ENCODE measurements at regions not wholly inside any gene's neighbourhood (a gene's known extent, or its start where the extent isn't known, plus 50 kb on each side); places are given as distances from the start of the nearest gene placed in this dataset.
A peak's percentile ranks its signal among the peaks of the same experiment; 100 is the strongest.

- H3K4me3 ChIP-seq (ENCODE audit: low read length) = no peak overlapping the region
- no peak overlapping the region for H3K27ac ChIP-seq (ENCODE audit: low read depth, low read length)
- TF ChIP-seq CTCF (conservative IDR thresholded peaks at IDR 0.05) = no peak
- Mint-ChIP-seq H3K4me1 (peaks cover 7% of the 10 kb centered on the region), H3K36me3 (ENCODE audit: low read depth) (no peaks in the 10 kb centered on the region), H3K27ac (no peak overlapping the region), H3K9me3 (no peaks in the 10 kb centered on the region), H3K4me3 (no peak overlapping the region), H3K27me3 (ENCODE audit: insufficient read depth) (peaks cover 22% of the 10 kb centered on the region)
- H3K9me3 ChIP-seq (ENCODE audit: control insufficient read depth, low read length) = no peaks in the 10 kb centered on the region
- no peaks in the 10 kb centered on the region for H3K4me1 ChIP-seq (ENCODE audit: control insufficient read depth, insufficient read depth, low read length)
- no peak for DNase-seq
- 90% methylated on average over 1 of the region's 2 CpGs; no CpG with 5 or more reads in 1 of the 2 experiments for WGBS, 2 experiments (ENCODE audit: insufficient coverage in 1 of 2, insufficient read length in 1 of 2)
- H3K9ac ChIP-seq (ENCODE audit: extremely low read depth, low read length, poor library complexity, severe bottlenecking) = no peak overlapping the region
- H3K36me3 ChIP-seq (ENCODE audit: control insufficient read depth, insufficient read depth, low read length) = no peaks in the 10 kb centered on the region
- peaks cover 47% of the 10 kb centered on the region for H3K27me3 ChIP-seq (ENCODE audit: control insufficient read depth, insufficient read depth, low read length, poor library complexity, severe bottlenecking)
These were observed 189.4 kb upstream of the KCTD3 start for GRCh38 chr1:215377746-215378145.

- no peak overlapping the region for H3K4me3 Mint-ChIP-seq
- H3K4me1 ChIP-seq (ENCODE audit: control insufficient read depth, insufficient read depth, low read length) = no peaks in the 10 kb centered on the region
- no peak overlapping the region for H3K9ac ChIP-seq (ENCODE audit: extremely low read depth, low read length, poor library complexity, severe bottlenecking)
- no peaks in the 10 kb centered on the region for H3K36me3 ChIP-seq (ENCODE audit: control insufficient read depth, insufficient read depth, low read length)
- H3K9me3 ChIP-seq (ENCODE audit: control insufficient read depth, low read length) = no peaks in the 10 kb centered on the region
- H3K4me1 Mint-ChIP-seq = no peaks in the 10 kb centered on the region
- H3K9me3 Mint-ChIP-seq = no peaks in the 10 kb centered on the region
- TF ChIP-seq CTCF (conservative IDR thresholded peaks at IDR 0.05) = peak; percentile 26
- peaks cover 26% of the 10 kb centered on the region for H3K27me3 ChIP-seq (ENCODE audit: control insufficient read depth, insufficient read depth, low read length, poor library complexity, severe bottlenecking)
- peak; percentile 63 for DNase-seq
- no peak overlapping the region for H3K4me3 ChIP-seq (ENCODE audit: low read length)
- H3K27ac Mint-ChIP-seq = no peak overlapping the region
- H3K27me3 Mint-ChIP-seq (ENCODE audit: insufficient read depth) = peaks cover 17% of the 10 kb centered on the region
- WGBS, 2 experiments (ENCODE audit: insufficient coverage in 1 of 2, insufficient read length in 1 of 2) = 95% methylated on average over 1 of the region's 1 CpG; no CpG with 5 or more reads in 1 of the 2 experiments
- no peaks in the 10 kb centered on the region for H3K36me3 Mint-ChIP-seq (ENCODE audit: low read depth)
- H3K27ac ChIP-seq (ENCODE audit: low read depth, low read length) = no peak overlapping the region
These were observed 186.5 kb upstream of the KCTD3 start for GRCh38 chr1:215380566-215380965.

GRCh38 chr1:215393476-215393875 is 173.6 kb upstream of the KCTD3 start:
- Histone ChIP-seq H3K36me3 (ENCODE audit: control insufficient read depth, insufficient read depth, low read length) (no peaks in the 10 kb centered on the region), H3K27ac (ENCODE audit: low read depth, low read length) (no peak overlapping the region), H3K9me3 (ENCODE audit: control insufficient read depth, low read length) (no peaks in the 10 kb centered on the region), H3K4me1 (ENCODE audit: control insufficient read depth, insufficient read depth, low read length) (peaks cover 3% of the 10 kb centered on the region), H3K9ac (ENCODE audit: extremely low read depth, low read length, poor library complexity, severe bottlenecking) (no peak overlapping the region), H3K4me3 (ENCODE audit: low read length) (no peak overlapping the region), H3K27me3 (ENCODE audit: control insufficient read depth, insufficient read depth, low read length, poor library complexity, severe bottlenecking) (no peaks in the 10 kb centered on the region)
- Mint-ChIP-seq H3K27ac (no peak overlapping the region), H3K4me1 (peaks cover 9% of the 10 kb centered on the region), H3K36me3 (ENCODE audit: low read depth) (peaks cover 4% of the 10 kb centered on the region), H3K4me3 (no peak overlapping the region), H3K9me3 (peaks cover 14% of the 10 kb centered on the region), H3K27me3 (ENCODE audit: insufficient read depth) (peaks cover 7% of the 10 kb centered on the region)
- 100% methylated on average over 1 of the region's 1 CpG; no CpG with 5 or more reads in 1 of the 2 experiments for WGBS, 2 experiments (ENCODE audit: insufficient coverage in 1 of 2, insufficient read length in 1 of 2)
- TF ChIP-seq CTCF (conservative IDR thresholded peaks at IDR 0.05) = no peak
- DNase-seq = no peak

Measured in endodermal cell (in vitro differentiated cells).